ENCODE measurements at regions not wholly inside any gene's neighbourhood (a gene's known extent, or its start where the extent isn't known, plus 50 kb on each side); places are given as distances from the start of the nearest gene placed in this dataset.

GRCh38 chrX:10972706-10973105 lies 138.4 kb upstream of the HCCS start:
- Histone ChIP-seq H3K4me1 (no peaks in the 10 kb centered on the region), H3K4me3 (no peak overlapping the region), H3K9me3 (no peaks in the 10 kb centered on the region), H3K27ac (no peak overlapping the region), H3K4me2 (no peak overlapping the region)
- WGBS (ENCODE audit: missing lambda C conversion rate): 33% methylated on average over 2 of the region's 2 CpGs
- no peak for DNase-seq (ENCODE audit: low read depth in 1 of 2, low spot score in 1 of 2)
- no peak for ATAC-seq
- peak; percentile 74 for FAIRE-seq
- ChIA-PET CTCF (no interaction called here), POLR2A (no interaction called here)
- TF ChIP-seq, protein P1, sequence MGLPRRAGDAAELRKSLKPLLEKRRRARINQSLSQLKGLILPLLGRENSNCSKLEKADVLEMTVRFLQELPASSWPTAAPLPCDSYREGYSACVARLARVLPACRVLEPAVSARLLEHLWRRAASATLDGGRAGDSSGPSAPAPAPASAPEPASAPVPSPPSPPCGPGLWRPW (IDR thresholded peaks at IDR 0.05): no peak
- TF ChIP-seq HOXA7 (CRISPR knock-in tag; IDR thresholded peaks at IDR 0.05) (no peak), ESRRA (IDR thresholded peaks at IDR 0.05; ENCODE audit: borderline replicate concordance, low read length) (no peak), HEYL (CRISPR knock-in tag; IDR thresholded peaks at IDR 0.05) (no peak), FOXS1 (CRISPR knock-in tag; IDR thresholded peaks at IDR 0.05) (no peak), NR3C1 (IDR thresholded peaks at IDR 0.05) (no peak), NPAS2 (CRISPR knock-in tag; IDR thresholded peaks at IDR 0.05; ENCODE audit: borderline replicate concordance) (no peak), RAD21 (conservative IDR thresholded peaks at IDR 0.05 in 1 of 2, IDR thresholded peaks at IDR 0.05 in 1 of 2) (no peak), KDM5A (IDR thresholded peaks at IDR 0.05) (no peak), CHD2 (IDR thresholded peaks at IDR 0.05; ENCODE audit: low read length, partially characterized antibody) (no peak)
- TF ChIP-seq, protein P2, sequence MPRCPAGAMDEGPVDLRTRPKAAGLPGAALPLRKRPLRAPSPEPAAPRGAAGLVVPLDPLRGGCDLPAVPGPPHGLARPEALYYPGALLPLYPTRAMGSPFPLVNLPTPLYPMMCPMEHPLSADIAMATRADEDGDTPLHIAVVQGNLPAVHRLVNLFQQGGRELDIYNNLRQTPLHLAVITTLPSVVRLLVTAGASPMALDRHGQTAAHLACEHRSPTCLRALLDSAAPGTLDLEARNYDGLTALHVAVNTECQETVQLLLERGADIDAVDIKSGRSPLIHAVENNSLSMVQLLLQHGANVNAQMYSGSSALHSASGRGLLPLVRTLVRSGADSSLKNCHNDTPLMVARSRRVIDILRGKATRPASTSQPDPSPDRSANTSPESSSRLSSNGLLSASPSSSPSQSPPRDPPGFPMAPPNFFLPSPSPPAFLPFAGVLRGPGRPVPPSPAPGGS (IDR thresholded peaks at IDR 0.05): no peak

DNA sequence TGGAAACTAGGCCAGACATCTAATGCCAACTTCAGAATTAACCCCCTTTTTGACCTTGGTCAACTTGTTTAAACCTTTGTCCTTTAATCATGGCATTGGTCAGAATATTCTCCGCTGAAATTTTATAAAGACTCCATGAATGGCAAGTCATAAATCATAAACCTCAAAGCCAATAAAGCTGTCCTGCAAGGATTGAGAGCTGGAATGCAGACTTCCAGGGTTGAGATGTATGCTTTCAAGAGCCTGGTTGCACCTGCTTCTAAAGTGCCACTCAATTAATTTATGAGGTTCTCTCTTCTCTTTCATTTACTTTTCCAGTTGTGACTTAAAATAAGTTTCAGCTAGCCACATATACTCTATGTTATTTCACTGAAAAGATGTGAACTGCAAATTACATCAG lies 136.2 kb upstream of the HCCS start:
- Histone ChIP-seq H3K27ac (no peak overlapping the region), H3K4me1 (no peaks in the 10 kb centered on the region), H3K4me3 (no peak overlapping the region), H3K4me2 (no peak overlapping the region), H3K9me3 (no peaks in the 10 kb centered on the region)
- no peak for TF ChIP-seq ZNF302 (CRISPR knock-in tag; IDR thresholded peaks at IDR 0.05)
- TF ChIP-seq, protein P3, sequence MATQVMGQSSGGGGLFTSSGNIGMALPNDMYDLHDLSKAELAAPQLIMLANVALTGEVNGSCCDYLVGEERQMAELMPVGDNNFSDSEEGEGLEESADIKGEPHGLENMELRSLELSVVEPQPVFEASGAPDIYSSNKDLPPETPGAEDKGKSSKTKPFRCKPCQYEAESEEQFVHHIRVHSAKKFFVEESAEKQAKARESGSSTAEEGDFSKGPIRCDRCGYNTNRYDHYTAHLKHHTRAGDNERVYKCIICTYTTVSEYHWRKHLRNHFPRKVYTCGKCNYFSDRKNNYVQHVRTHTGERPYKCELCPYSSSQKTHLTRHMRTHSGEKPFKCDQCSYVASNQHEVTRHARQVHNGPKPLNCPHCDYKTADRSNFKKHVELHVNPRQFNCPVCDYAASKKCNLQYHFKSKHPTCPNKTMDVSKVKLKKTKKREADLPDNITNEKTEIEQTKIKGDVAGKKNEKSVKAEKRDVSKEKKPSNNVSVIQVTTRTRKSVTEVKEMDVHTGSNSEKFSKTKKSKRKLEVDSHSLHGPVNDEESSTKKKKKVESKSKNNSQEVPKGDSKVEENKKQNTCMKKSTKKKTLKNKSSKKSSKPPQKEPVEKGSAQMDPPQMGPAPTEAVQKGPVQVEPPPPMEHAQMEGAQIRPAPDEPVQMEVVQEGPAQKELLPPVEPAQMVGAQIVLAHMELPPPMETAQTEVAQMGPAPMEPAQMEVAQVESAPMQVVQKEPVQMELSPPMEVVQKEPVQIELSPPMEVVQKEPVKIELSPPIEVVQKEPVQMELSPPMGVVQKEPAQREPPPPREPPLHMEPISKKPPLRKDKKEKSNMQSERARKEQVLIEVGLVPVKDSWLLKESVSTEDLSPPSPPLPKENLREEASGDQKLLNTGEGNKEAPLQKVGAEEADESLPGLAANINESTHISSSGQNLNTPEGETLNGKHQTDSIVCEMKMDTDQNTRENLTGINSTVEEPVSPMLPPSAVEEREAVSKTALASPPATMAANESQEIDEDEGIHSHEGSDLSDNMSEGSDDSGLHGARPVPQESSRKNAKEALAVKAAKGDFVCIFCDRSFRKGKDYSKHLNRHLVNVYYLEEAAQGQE (IDR thresholded peaks at IDR 0.05): no peak
- no peak for TF ChIP-seq JUN (IDR thresholded peaks at IDR 0.05)
- TF ChIP-seq TFCP2L1 (CRISPR knock-in tag; IDR thresholded peaks at IDR 0.05): no peak
- TF ChIP-seq, protein P4, sequence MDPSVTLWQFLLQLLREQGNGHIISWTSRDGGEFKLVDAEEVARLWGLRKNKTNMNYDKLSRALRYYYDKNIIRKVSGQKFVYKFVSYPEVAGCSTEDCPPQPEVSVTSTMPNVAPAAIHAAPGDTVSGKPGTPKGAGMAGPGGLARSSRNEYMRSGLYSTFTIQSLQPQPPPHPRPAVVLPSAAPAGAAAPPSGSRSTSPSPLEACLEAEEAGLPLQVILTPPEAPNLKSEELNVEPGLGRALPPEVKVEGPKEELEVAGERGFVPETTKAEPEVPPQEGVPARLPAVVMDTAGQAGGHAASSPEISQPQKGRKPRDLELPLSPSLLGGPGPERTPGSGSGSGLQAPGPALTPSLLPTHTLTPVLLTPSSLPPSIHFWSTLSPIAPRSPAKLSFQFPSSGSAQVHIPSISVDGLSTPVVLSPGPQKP (IDR thresholded peaks at IDR 0.05; ENCODE audit: low read depth, low read length): no peak
- TF ChIP-seq HMGXB4 (CRISPR knock-in tag; IDR thresholded peaks at IDR 0.05; ENCODE audit: borderline replicate concordance): no peak
- TF ChIP-seq, protein P5, sequence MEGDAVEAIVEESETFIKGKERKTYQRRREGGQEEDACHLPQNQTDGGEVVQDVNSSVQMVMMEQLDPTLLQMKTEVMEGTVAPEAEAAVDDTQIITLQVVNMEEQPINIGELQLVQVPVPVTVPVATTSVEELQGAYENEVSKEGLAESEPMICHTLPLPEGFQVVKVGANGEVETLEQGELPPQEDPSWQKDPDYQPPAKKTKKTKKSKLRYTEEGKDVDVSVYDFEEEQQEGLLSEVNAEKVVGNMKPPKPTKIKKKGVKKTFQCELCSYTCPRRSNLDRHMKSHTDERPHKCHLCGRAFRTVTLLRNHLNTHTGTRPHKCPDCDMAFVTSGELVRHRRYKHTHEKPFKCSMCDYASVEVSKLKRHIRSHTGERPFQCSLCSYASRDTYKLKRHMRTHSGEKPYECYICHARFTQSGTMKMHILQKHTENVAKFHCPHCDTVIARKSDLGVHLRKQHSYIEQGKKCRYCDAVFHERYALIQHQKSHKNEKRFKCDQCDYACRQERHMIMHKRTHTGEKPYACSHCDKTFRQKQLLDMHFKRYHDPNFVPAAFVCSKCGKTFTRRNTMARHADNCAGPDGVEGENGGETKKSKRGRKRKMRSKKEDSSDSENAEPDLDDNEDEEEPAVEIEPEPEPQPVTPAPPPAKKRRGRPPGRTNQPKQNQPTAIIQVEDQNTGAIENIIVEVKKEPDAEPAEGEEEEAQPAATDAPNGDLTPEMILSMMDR (IDR thresholded peaks at IDR 0.05): no peak
- 79% methylated on average over 1 of the region's 1 CpG for WGBS (ENCODE audit: missing lambda C conversion rate)
- no peak for FAIRE-seq
- ChIA-PET POLR2A (no interaction called here), CTCF (no interaction called here)
- no peak for ATAC-seq
- no peak for DNase-seq (ENCODE audit: low read depth in 1 of 2, low spot score in 1 of 2)
